ENCODE measurements at regions not wholly inside any gene's neighbourhood (a gene's known extent, or its start where the extent isn't known, plus 50 kb on each side); places are given as distances from the start of the nearest gene placed in this dataset.

GRCh38 chr14:98721061-98721460, 550.9 kb downstream of the BCL11B start:
- no peak overlapping the region for H3K4me3 ChIP-seq (replicated peaks; ENCODE audit: insufficient read depth, low read length)
- peaks cover 5% of the 10 kb centered on the region for H3K27me3 ChIP-seq (ENCODE audit: insufficient read depth, poor library complexity, severe bottlenecking)
- H3K27ac ChIP-seq (replicated peaks): no peak overlapping the region
- DNase-seq (ENCODE audit: low read depth in 1 of 2, low spot score in 1 of 2): no peak
- no peak for TF ChIP-seq GABPA (IDR thresholded peaks at IDR 0.05; ENCODE audit: low read depth)
- TF ChIP-seq CTCF (IDR thresholded peaks at IDR 0.05; ENCODE audit: insufficient read depth, low read length): no peak
- TF ChIP-seq REST (IDR thresholded peaks at IDR 0.05; ENCODE audit: insufficient replicate concordance, low read depth): no peak
- no peak for TF ChIP-seq POLR2AphosphoS5 (IDR thresholded peaks at IDR 0.05; ENCODE audit: low read depth)
- TF ChIP-seq SPI1 (IDR thresholded peaks at IDR 0.05; ENCODE audit: borderline replicate concordance, low read depth): no peak

GRCh38 chr14:98724734-98725133, 547.3 kb downstream of the BCL11B start:
- no peak for TF ChIP-seq POLR2AphosphoS5 (IDR thresholded peaks at IDR 0.05; ENCODE audit: low read depth)
- no peak for TF ChIP-seq CTCF (IDR thresholded peaks at IDR 0.05; ENCODE audit: insufficient read depth, low read length)
- TF ChIP-seq SPI1 (IDR thresholded peaks at IDR 0.05; ENCODE audit: borderline replicate concordance, low read depth): no peak
- TF ChIP-seq GABPA (IDR thresholded peaks at IDR 0.05; ENCODE audit: low read depth): no peak
- TF ChIP-seq REST (IDR thresholded peaks at IDR 0.05; ENCODE audit: insufficient replicate concordance, low read depth): no peak
- peaks cover 5% of the 10 kb centered on the region for H3K27me3 ChIP-seq (ENCODE audit: insufficient read depth, poor library complexity, severe bottlenecking)
- no peak overlapping the region for H3K27ac ChIP-seq (replicated peaks)
- H3K4me3 ChIP-seq (replicated peaks; ENCODE audit: insufficient read depth, low read length): no peak overlapping the region
- DNase-seq (ENCODE audit: low read depth in 1 of 2, low spot score in 1 of 2): no peak

GRCh38 chr14:98725191-98725590, 546.8 kb downstream of the BCL11B start:
- TF ChIP-seq CTCF (IDR thresholded peaks at IDR 0.05; ENCODE audit: insufficient read depth, low read length) (no peak), GABPA (IDR thresholded peaks at IDR 0.05; ENCODE audit: low read depth) (no peak), POLR2AphosphoS5 (IDR thresholded peaks at IDR 0.05; ENCODE audit: low read depth) (no peak), REST (IDR thresholded peaks at IDR 0.05; ENCODE audit: insufficient replicate concordance, low read depth) (no peak), SPI1 (IDR thresholded peaks at IDR 0.05; ENCODE audit: borderline replicate concordance, low read depth) (no peak)
- H3K27ac ChIP-seq (replicated peaks): no peak overlapping the region
- H3K4me3 ChIP-seq (replicated peaks; ENCODE audit: insufficient read depth, low read length): no peak overlapping the region
- DNase-seq (ENCODE audit: low read depth in 1 of 2, low spot score in 1 of 2): no peak
- H3K27me3 ChIP-seq (ENCODE audit: insufficient read depth, poor library complexity, severe bottlenecking): peaks cover 5% of the 10 kb centered on the region
